Astrocyte of the hippocampus (primary cell): ENCODE measurements at regions not wholly inside any gene's neighbourhood (a gene's known extent, or its start where the extent isn't known, plus 50 kb on each side); places are given as distances from the start of the nearest gene placed in this dataset.
"Not testable (repeated sequence)": the region's sequence is repeated elsewhere in the genome, so short reads cannot be mapped to it uniquely, and the experiment has no call there.

Experiments
- DNase-seq: peaks from one replicate; pipeline ENCODE4 v3.0.0; 2011; ENCODE audit warnings: low read depth, low spot score

GRCh38 chr1:94303005-94303404 is 65.6 kb upstream of the ARHGAP29 start:
- DNase-seq = no peak

- DNase-seq = no peak
Measured at GRCh38 chr1:94302497-94302896, 65.1 kb upstream of the ARHGAP29 start.

- DNase-seq = no peak
Measured at GRCh38 chr1:94301186-94301585, 63.8 kb upstream of the ARHGAP29 start.

- DNase-seq = no peak
Measured at GRCh38 chr1:94300731-94301130, 63.3 kb upstream of the ARHGAP29 start.

GRCh38 chr1:94299627-94300553 is 62.5 kb upstream of the ARHGAP29 start:
- DNase-seq = peak; percentile 91

- no peak for DNase-seq
Measured at GRCh38 chr1:94298861-94299260, 61.5 kb upstream of the ARHGAP29 start.

- peak; percentile 36 for DNase-seq
Measured at GRCh38 chr1:94296018-94296417, 58.6 kb upstream of the ARHGAP29 start.

- not testable (repeated sequence) for DNase-seq
Measured at GRCh38 chr1:94292978-94293377, 55.6 kb upstream of the ARHGAP29 start.

- DNase-seq = not testable (repeated sequence)
Measured at GRCh38 chr1:94289244-94289643, 51.9 kb upstream of the ARHGAP29 start.
